Sigmoid colon (tissue), 6 donors: ENCODE measurements at regions not wholly inside any gene's neighbourhood (a gene's known extent, or its start where the extent isn't known, plus 50 kb on each side); places are given as distances from the start of the nearest gene placed in this dataset.

Experiments
- DNase-seq: peaks from one replicate; pipeline ENCODE4 v3.0.0-alpha.2; 2019
- H3K27ac ChIP-seq, 4 donors: fragments of 200-600 bp; sonication (generic); one replicate each; pipeline ENCODE4 v1.5.1; 2016 to 2019; ENCODE audit warnings: mild to moderate bottlenecking in 1 of 4
- H3K27me3 ChIP-seq, 3 donors: fragments of 200-600 bp; sonication (generic); one replicate each; pipeline ENCODE4 v1.5.1; 2019; ENCODE audit warnings: mild to moderate bottlenecking in 1 of 3
- H3K36me3 ChIP-seq, 4 donors: fragments of 200-600 bp; sonication (generic); one replicate each; pipeline ENCODE4 v1.5.1; 2016 to 2019
- H3K4me1 ChIP-seq, 4 donors: fragments of 200-600 bp; sonication (generic); one replicate each; pipeline ENCODE4 v1.5.1; 2017 to 2019
- H3K4me3 ChIP-seq, 4 donors: fragments of 200-600 bp; sonication (generic); one replicate each; pipeline ENCODE4 v1.5.1; 2017 to 2019; ENCODE audit warnings: mild to moderate bottlenecking in 2 of 4, moderate library complexity in 1 of 4
- H3K9me3 ChIP-seq, 4 donors: fragments of 200-600 bp in 3 of 4; sonication (generic) in 3 of 4; one replicate each; pipeline versions ENCODE4 v1.5.1 to v1.6.1; 2013 to 2019
- EP300 ChIP-seq, 4 donors: sonication (generic); formaldehyde crosslinking; IDR thresholded peaks; one replicate each; pipeline ENCODE4 v1.6.1; 2017; ENCODE audit warnings: antibody characterized with exemption in 4 of 4
- POLR2A ChIP-seq, 2 donors: fragments of 450-650 bp; IDR thresholded peaks; one replicate each; pipeline ENCODE4 v1.6.1; 2016; ENCODE audit warnings: antibody characterized with exemption in 2 of 2, mild to moderate bottlenecking in 2 of 2, moderate library complexity in 2 of 2
- POLR2AphosphoS5 ChIP-seq, 4 donors: sonication (generic); formaldehyde crosslinking; IDR thresholded peaks; one replicate each; pipeline ENCODE4 v1.6.1; 2017; ENCODE audit warnings: antibody characterized with exemption in 4 of 4
- WGBS, 2 donors: extraction: QIAGEN DNeasy Blood & Tissue Kit; methylation state at CpG; one replicate each; pipeline ENCODE4 v1.1.7; 2013; 5-methylcytosine and 5-hydroxymethylcytosine counted together
- intact Hi-C: fragments of 100-400 bp; cut with DNase I; formaldehyde crosslinking; loops from one replicate; pipeline ENCODE4 v1.15.1; 2023
- TF ChIP-seq, protein P1 (sequence below), 4 experiments: fragments of 450-650 bp in 3 of 4; fragments of 200-600 bp in 1 of 4; IDR thresholded peaks; one replicate each; pipeline ENCODE4 v1.5.1; 2016 to 2019; ENCODE audit warnings: antibody characterized with exemption in 4 of 4, mild to moderate bottlenecking in 3 of 4, moderate library complexity in 2 of 4
- donor health status: healthy with polysubstance abuse.
- donor health status: healthy.

DNA sequence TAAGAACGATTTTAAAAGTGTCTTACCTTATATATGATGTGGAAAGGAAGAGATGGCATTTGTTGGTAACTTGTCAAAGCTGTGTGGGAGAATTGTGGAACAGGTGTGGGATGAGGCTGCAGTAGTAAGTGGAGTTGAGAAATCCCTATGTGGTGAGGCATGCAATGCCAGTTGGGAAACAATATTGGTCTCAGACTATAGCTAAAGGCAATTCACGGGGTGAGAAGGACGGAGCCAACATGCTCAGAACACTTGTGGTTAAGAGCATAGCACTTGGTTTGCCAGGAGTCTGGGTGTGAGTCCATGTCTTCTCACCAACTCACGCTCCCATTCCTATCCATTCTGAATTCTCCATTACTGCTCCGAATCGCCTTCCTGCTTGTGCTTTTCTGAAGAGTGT lies 615.6 kb upstream of the ADAMTS9 start:
- Histone ChIP-seq H3K4me3 (no peak overlapping the region), H3K27me3 (no peaks in the 10 kb centered on the region), H3K36me3 (no peaks in the 10 kb centered on the region), H3K9me3 (no peaks in the 10 kb centered on the region), H3K27ac (no peak overlapping the region), H3K4me1 (no peaks in the 10 kb centered on the region)
- TF ChIP-seq EP300 (IDR thresholded peaks at IDR 0.05) (no peak), POLR2AphosphoS5 (IDR thresholded peaks at IDR 0.05) (no peak), POLR2A (IDR thresholded peaks at IDR 0.05) (no peak)
- TF ChIP-seq, protein P1, sequence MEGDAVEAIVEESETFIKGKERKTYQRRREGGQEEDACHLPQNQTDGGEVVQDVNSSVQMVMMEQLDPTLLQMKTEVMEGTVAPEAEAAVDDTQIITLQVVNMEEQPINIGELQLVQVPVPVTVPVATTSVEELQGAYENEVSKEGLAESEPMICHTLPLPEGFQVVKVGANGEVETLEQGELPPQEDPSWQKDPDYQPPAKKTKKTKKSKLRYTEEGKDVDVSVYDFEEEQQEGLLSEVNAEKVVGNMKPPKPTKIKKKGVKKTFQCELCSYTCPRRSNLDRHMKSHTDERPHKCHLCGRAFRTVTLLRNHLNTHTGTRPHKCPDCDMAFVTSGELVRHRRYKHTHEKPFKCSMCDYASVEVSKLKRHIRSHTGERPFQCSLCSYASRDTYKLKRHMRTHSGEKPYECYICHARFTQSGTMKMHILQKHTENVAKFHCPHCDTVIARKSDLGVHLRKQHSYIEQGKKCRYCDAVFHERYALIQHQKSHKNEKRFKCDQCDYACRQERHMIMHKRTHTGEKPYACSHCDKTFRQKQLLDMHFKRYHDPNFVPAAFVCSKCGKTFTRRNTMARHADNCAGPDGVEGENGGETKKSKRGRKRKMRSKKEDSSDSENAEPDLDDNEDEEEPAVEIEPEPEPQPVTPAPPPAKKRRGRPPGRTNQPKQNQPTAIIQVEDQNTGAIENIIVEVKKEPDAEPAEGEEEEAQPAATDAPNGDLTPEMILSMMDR (IDR thresholded peaks at IDR 0.05) = no peak
- 88 to 89% methylated on average over 6 of the region's 6 CpGs for WGBS, 2 donors
- intact Hi-C loops = no loop called here
- no peak for DNase-seq

DNA sequence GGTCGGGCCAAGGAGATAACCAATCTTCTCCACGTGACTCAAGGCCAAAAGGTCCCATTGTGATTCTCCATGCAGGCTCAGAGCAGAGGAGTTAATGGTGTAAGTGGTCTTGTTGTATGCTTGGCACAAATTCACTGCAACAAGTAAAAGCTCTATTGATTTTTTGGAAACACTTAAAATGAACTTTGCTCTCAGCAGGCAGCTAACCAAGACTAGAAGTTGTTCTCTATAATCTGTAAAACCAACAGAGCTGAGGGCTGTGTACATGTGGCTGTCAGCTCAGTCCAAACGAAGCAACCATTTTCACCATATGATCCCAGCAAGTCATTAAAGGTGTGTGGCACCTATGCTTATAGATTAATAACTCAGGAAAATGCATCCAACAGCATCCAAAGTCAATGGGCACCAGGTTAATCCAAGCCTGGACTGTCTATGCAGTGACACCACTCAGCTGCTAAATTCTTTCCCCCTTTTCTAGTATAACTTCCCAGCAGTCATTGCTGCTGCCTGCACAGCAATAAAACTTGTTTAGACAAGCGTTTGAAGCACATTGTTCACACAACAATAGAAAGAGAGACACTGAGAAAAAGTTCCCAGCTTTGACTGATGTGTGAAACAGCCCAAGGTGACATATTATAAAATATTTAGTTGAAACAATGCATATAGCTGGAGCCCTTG lies 603.8 kb upstream of the ADAMTS9 start:
- Histone ChIP-seq H3K9me3 (no peaks in the 10 kb centered on the region), H3K4me1 (peaks cover 0 to 7% (median 1%) of the 10 kb centered on the region in 4 donors), H3K27ac (no peak overlapping the region), H3K36me3 (no peaks in the 10 kb centered on the region), H3K4me3 (no peak overlapping the region), H3K27me3 (no peaks in the 10 kb centered on the region)
- no peak for DNase-seq
- WGBS, 2 donors = 43 to 53% methylated on average over 4 of the region's 4 CpGs
- TF ChIP-seq POLR2AphosphoS5 (IDR thresholded peaks at IDR 0.05) (no peak), POLR2A (IDR thresholded peaks at IDR 0.05) (no peak)
- TF ChIP-seq, protein P1 (IDR thresholded peaks at IDR 0.05) = no peak
- intact Hi-C loops = no loop called here

DNA sequence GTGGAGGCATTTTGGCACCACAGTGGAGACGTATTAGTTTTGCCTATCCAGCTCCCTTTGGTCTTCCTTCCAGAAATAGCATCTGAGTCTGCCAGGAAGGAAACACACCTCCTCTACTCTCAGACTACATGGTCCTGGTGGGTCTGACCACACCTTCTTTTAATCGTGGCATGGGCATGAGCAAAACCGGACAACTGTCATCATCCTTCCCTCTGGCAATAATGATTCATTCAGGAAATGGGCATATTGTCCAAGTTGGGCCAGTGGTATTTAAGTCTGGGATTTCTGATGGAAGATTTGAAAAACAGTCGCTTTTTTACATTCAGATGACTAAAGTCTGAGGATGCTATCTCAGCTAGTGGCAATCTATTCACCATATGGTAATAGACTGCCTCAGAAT lies 601.0 kb upstream of the ADAMTS9 start:
- peaks cover 0 to 7% (median 1%) of the 10 kb centered on the region in 4 donors for H3K4me1 ChIP-seq
- TF ChIP-seq POLR2A (IDR thresholded peaks at IDR 0.05) (no peak), EP300 (IDR thresholded peaks at IDR 0.05) (no peak), POLR2AphosphoS5 (IDR thresholded peaks at IDR 0.05) (no peak)
- TF ChIP-seq, protein P1 (IDR thresholded peaks at IDR 0.05) = no peak
- no peak for DNase-seq
- no peak overlapping the region for H3K27ac ChIP-seq
- intact Hi-C loops = no loop called here
- no peaks in the 10 kb centered on the region for H3K36me3 ChIP-seq
- WGBS, 2 donors = 89 to 92% methylated on average over 4 of the region's 4 CpGs
- no peaks in the 10 kb centered on the region for H3K27me3 ChIP-seq
- no peak overlapping the region for H3K4me3 ChIP-seq
- H3K9me3 ChIP-seq = no peaks in the 10 kb centered on the region

DNA sequence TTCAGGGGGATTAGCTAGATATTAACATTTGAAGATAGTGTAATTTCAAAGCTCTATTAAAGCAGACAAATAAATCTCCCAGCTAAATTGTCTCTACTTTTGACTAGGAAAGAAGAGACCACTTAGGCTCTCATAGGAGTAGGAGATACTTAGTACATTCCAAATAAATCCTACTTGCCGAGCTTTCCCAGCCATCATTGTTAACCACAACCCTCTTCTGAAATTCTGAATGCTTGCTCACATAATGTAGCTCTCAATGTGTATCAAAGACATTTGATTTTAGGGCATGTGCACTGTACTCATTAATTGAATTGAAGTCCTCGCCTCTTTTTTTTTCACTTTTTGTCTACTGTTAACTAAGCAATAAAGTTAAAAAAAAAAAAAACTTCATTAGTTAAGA lies 598.2 kb upstream of the ADAMTS9 start:
- Histone ChIP-seq H3K4me1 (no peaks in the 10 kb centered on the region), H3K4me3 (no peak overlapping the region), H3K27me3 (no peaks in the 10 kb centered on the region), H3K27ac (no peak overlapping the region), H3K36me3 (no peaks in the 10 kb centered on the region), H3K9me3 (no peaks in the 10 kb centered on the region)
- intact Hi-C loops = no loop called here
- 80 to 81% methylated on average over 2 of the region's 2 CpGs for WGBS, 2 donors
- no peak for TF ChIP-seq EP300 (IDR thresholded peaks at IDR 0.05)
- no peak for TF ChIP-seq POLR2AphosphoS5 (IDR thresholded peaks at IDR 0.05)
- TF ChIP-seq POLR2A (IDR thresholded peaks at IDR 0.05) = no peak
- DNase-seq = no peak

DNA sequence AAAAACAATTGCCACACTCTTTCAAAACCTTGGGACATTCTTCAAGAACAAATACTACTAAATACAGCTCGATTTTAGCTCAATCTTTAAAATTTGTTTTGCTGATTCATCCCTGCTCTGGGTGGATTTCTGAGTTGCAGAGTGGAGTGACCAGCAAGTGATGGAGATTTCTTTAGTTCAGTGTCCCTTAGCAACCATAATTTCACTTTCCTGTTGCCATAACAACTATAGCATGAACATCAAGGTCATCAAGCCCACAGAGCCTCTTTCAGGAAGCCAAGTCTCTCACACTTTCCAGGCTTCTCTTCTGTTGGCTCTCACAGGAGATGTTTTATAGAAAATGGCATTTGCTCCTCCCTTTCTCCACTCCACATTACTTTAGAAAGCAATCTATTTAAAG lies 597.2 kb upstream of the ADAMTS9 start:
- WGBS, 2 donors = 33 to 44% methylated on average over 1 of the region's 1 CpG
- Histone ChIP-seq H3K4me3 (no peak overlapping the region), H3K36me3 (no peaks in the 10 kb centered on the region), H3K4me1 (no peaks in the 10 kb centered on the region), H3K27ac (no peak overlapping the region), H3K27me3 (no peaks in the 10 kb centered on the region), H3K9me3 (no peaks in the 10 kb centered on the region)
- intact Hi-C loops = no loop called here
- DNase-seq = no peak
- TF ChIP-seq EP300 (IDR thresholded peaks at IDR 0.05) = no peak
- TF ChIP-seq, protein P1 (IDR thresholded peaks at IDR 0.05) = no peak
- no peak for TF ChIP-seq POLR2AphosphoS5 (IDR thresholded peaks at IDR 0.05)
- TF ChIP-seq POLR2A (IDR thresholded peaks at IDR 0.05) = no peak
